HCT116 (cell line): ENCODE measurements at regions not wholly inside any gene's neighbourhood (a gene's known extent, or its start where the extent isn't known, plus 50 kb on each side); places are given as distances from the start of the nearest gene placed in this dataset.

Experiments
- ATAC-seq: fragments of 200-7000 bp; cut with Tn5 transposase; 2 replicates; pipeline ENCODE4 v1.9.1; 2020; ENCODE audit warnings: mild to moderate bottlenecking, moderate library complexity
- BruUV-seq: library from RNA; stranded (reverse); fragments of 400-500 nt; replicated peaks from 2 replicates; lab custom pipeline; 2021; lab: Mats Ljungman, UMichigan
- CTCF ChIA-PET: fragments of 300-600 bp; sonication (Branson Sonifier 250); formaldehyde crosslinking; loops from one replicate; lab custom pipeline; 2021; ENCODE audit warnings: antibody characterized with exemption; lab: Charles Lee
- POLR2A ChIA-PET: fragments of 300-600, 350-600 bp; sonication (Branson Sonifier 250); formaldehyde crosslinking; loops from one replicate; lab custom pipeline; 2021; ENCODE audit warnings: antibody characterized with exemption; lab: Charles Lee
- RAD21 ChIA-PET, 2 experiments: fragments of 300-600 bp; sonication (Branson Sonifier 250); formaldehyde crosslinking; loops; one replicate each; lab custom pipeline; 2023; ENCODE audit warnings: low total read pairs in 2 of 2; ENCODE audit not compliant: uncharacterized antibody in 2 of 2, unreplicated experiment in 2 of 2, low non-redundant PET in 1 of 2; lab: Charles Lee
- DNase-seq: peaks from one replicate; pipeline ENCODE4 v3.0.0-alpha.2; 2010; ENCODE audit warnings: low read depth, low spot score
- H2AFZ ChIP-seq: fragments of 200-600 bp; shearing (Covaris generic), sonication (generic); 2 replicates; pipeline ENCODE4 v1.6.1; 2017; ENCODE audit warnings: low read depth, mixed run types, mixed read lengths, antibody characterized with exemption, low read length; ENCODE audit not compliant: poor library complexity, severe bottlenecking
- H3K27ac ChIP-seq: 2 replicates; pipeline ENCODE4 v1.5.1; 2012; ENCODE audit warnings: low read depth, low read length
- H3K27me3 ChIP-seq: fragments of 200-600 bp; sonication (generic); 2 replicates; pipeline ENCODE4 v1.6.1; 2016; ENCODE audit warnings: mixed run types, low read length, mixed read lengths; ENCODE audit not compliant: insufficient read depth
- H3K36me3 ChIP-seq, 2 experiments: fragments of 200-500 bp in 1 of 2; fragments of 200-600 bp in 1 of 2; sonication (Bioruptor generic) in 1 of 2; sonication (generic) in 1 of 2; 2 replicates each; pipeline versions ENCODE4 v1.5.1 to v1.6.1; 2014 to 2016; ENCODE audit warnings: low read length in 2 of 2, inconsistent platforms in 1 of 2, mixed read lengths in 1 of 2, mixed run types in 1 of 2; ENCODE audit not compliant: insufficient read depth in 2 of 2, control insufficient read depth in 1 of 2
- H3K4me1 ChIP-seq, 2 experiments: fragments of 200-600 bp in 1 of 2; sonication (generic) in 1 of 2; 2 replicates each; pipeline versions ENCODE4 v1.5.1 to v1.6.1; 2012 to 2017; ENCODE audit warnings: low read length in 2 of 2, inconsistent platforms in 1 of 2, mild to moderate bottlenecking in 1 of 2, mixed read lengths in 1 of 2, mixed run types in 1 of 2, moderate library complexity in 1 of 2; ENCODE audit not compliant: insufficient read depth in 2 of 2, control insufficient read depth in 1 of 2
- H3K4me2 ChIP-seq: fragments of 200-600 bp; sonication (generic); 2 replicates; pipeline ENCODE4 v1.6.1; 2017; ENCODE audit warnings: mixed run types, low read length, mixed read lengths
- H3K4me3 ChIP-seq, 2 experiments: fragments of 200-600 bp in 1 of 2; sonication (generic) in 1 of 2; replicated peaks in 1 of 2; 2 replicates each; pipeline ENCODE4 v1.5.1; 2011 to 2016; ENCODE audit warnings: low read length in 2 of 2, control low read depth in 1 of 2, low read depth in 1 of 2, mild to moderate bottlenecking in 1 of 2, mixed read lengths in 1 of 2, mixed run types in 1 of 2
- H3K79me2 ChIP-seq: fragments of 200-600 bp; sonication (generic); 2 replicates; pipeline ENCODE4 v1.6.1; 2017; ENCODE audit warnings: mild to moderate bottlenecking, mixed run types, low read length, moderate library complexity, mixed read lengths; ENCODE audit not compliant: insufficient read depth
- H3K9ac ChIP-seq: fragments of 200-600 bp; sonication (generic); 2 replicates; pipeline ENCODE4 v1.6.1; 2016; ENCODE audit warnings: low read length, mixed read lengths
- H3K9me2 ChIP-seq: fragments of 200-600 bp; sonication (generic), shearing (Covaris generic); 2 replicates; pipeline ENCODE4 v1.6.1; 2017; ENCODE audit warnings: mixed run types, mild to moderate bottlenecking, moderate library complexity; ENCODE audit not compliant: insufficient read depth
- H3K9me3 ChIP-seq, 2 experiments: fragments of 200-500 bp in 1 of 2; fragments of 200-600 bp in 1 of 2; sonication (Bioruptor generic) in 1 of 2; sonication (generic) in 1 of 2; 2 replicates each; pipeline ENCODE4 v1.6.1; 2014 to 2017; ENCODE audit warnings: low read length in 2 of 2, mixed read lengths in 2 of 2, inconsistent platforms in 1 of 2, low read depth in 1 of 2, mild to moderate bottlenecking in 1 of 2, mixed run types in 1 of 2, moderate library complexity in 1 of 2; ENCODE audit not compliant: control insufficient read depth in 1 of 2, insufficient read depth in 1 of 2
- H4K20me1 ChIP-seq: fragments of 200-600 bp; sonication (generic), shearing (Covaris generic); 2 replicates; pipeline ENCODE4 v1.6.1; 2017; ENCODE audit warnings: mixed run types, mild to moderate bottlenecking, moderate library complexity; ENCODE audit not compliant: insufficient read depth
- CBX3 ChIP-seq: IDR thresholded peaks from 2 replicates; pipeline ENCODE4 v1.6.1; 2012; ENCODE audit warnings: low read depth
- CEBPB ChIP-seq: IDR thresholded peaks from 2 replicates; pipeline ENCODE4 v1.6.1; 2012; ENCODE audit warnings: low read depth
- CTCF ChIP-seq, 3 experiments: fragments of 200-600 bp in 1 of 3; sonication (generic) in 1 of 3; IDR thresholded peaks in 2 of 3; conservative IDR thresholded peaks in 1 of 3; 2 replicates each; pipeline ENCODE4 v1.5.1; 2012 to 2017; ENCODE audit warnings: low read depth in 2 of 3, low read length in 2 of 3, antibody characterized with exemption in 1 of 3, borderline replicate concordance in 1 of 3, control low read depth in 1 of 3, mild to moderate bottlenecking in 1 of 3, mixed read lengths in 1 of 3, mixed run types in 1 of 3, moderate library complexity in 1 of 3; ENCODE audit not compliant: insufficient read depth in 1 of 3
- EGR1 ChIP-seq: IDR thresholded peaks from 2 replicates; pipeline ENCODE4 v1.6.1; 2012; ENCODE audit warnings: low read depth
- ELF1 ChIP-seq: IDR thresholded peaks from 2 replicates; pipeline ENCODE4 v1.6.1; 2012; ENCODE audit warnings: low read depth, borderline replicate concordance
- EZH2phosphoT487 ChIP-seq: fragments of 200-600 bp; IDR thresholded peaks from 2 replicates; pipeline ENCODE4 v1.6.1; 2018; ENCODE audit warnings: antibody characterized with exemption, borderline replicate concordance
- FOSL1 ChIP-seq: IDR thresholded peaks from 2 replicates; pipeline ENCODE4 v1.6.1; 2012; ENCODE audit warnings: low read depth
- JUND ChIP-seq: IDR thresholded peaks from 2 replicates; pipeline ENCODE4 v1.6.1; 2012
- MAX ChIP-seq: IDR thresholded peaks from 2 replicates; pipeline ENCODE4 v1.6.1; 2012
- POLR2A ChIP-seq: IDR thresholded peaks from 2 replicates; pipeline ENCODE4 v1.7.0; 2011; ENCODE audit warnings: borderline replicate concordance; ENCODE audit not compliant: insufficient read depth, insufficient read length; ENCODE audit errors: extremely low read depth
- POLR2AphosphoS5 ChIP-seq: IDR thresholded peaks from 2 replicates; pipeline ENCODE4 v1.6.1; 2011; ENCODE audit warnings: mild to moderate bottlenecking, low read depth, low read length, moderate library complexity
- RAD21 ChIP-seq: IDR thresholded peaks from 2 replicates; pipeline ENCODE4 v1.6.1; 2012; ENCODE audit warnings: low read depth, mild to moderate bottlenecking
- SIN3A ChIP-seq: IDR thresholded peaks from 2 replicates; pipeline ENCODE4 v1.6.1; 2012; ENCODE audit warnings: low read depth
- SP1 ChIP-seq: IDR thresholded peaks from 2 replicates; pipeline ENCODE4 v1.6.1; 2012; ENCODE audit warnings: low read depth
- SRF ChIP-seq: IDR thresholded peaks from 2 replicates; pipeline ENCODE4 v1.6.1; 2012; ENCODE audit warnings: low read depth
- TCF7L2 ChIP-seq: IDR thresholded peaks from 2 replicates; pipeline ENCODE4 v1.7.0; 2011; ENCODE audit warnings: borderline replicate concordance, inconsistent platforms; ENCODE audit not compliant: insufficient read depth, insufficient read length; ENCODE audit errors: extremely low read depth
- ZFX ChIP-seq: fragments of 450-650 bp; IDR thresholded peaks from 2 replicates; pipeline ENCODE4 v1.6.1; 2017
- ZNF274 ChIP-seq: fragments of 200-500 bp; sonication (Bioruptor generic); IDR thresholded peaks from 2 replicates; pipeline ENCODE4 v1.6.1; 2014; ENCODE audit warnings: mild to moderate bottlenecking, low read depth, low read length, inconsistent platforms
- intact Hi-C: fragments of 100-400 bp; cut with micrococcal nuclease; formaldehyde crosslinking; loops from 2 replicates; pipeline ENCODE4 v1.10.0; 2022

- no peak overlapping the region for H2AFZ ChIP-seq
- TF ChIP-seq POLR2A: no peak
- no peak for TF ChIP-seq EGR1
- TF ChIP-seq ZFX: no peak
- no peak for TF ChIP-seq ELF1
- no peak for TF ChIP-seq MAX
- no peak for TF ChIP-seq CEBPB
- TF ChIP-seq EZH2phosphoT487: no peak
- TF ChIP-seq CBX3: no peak
- TF ChIP-seq SRF: no peak
- no peak for TF ChIP-seq FOSL1
- TF ChIP-seq JUND: no peak
- TF ChIP-seq SP1: no peak
- no peak for TF ChIP-seq CTCF (IDR thresholded peaks at IDR 0.05 in 2 of 3, conservative IDR thresholded peaks at IDR 0.05 in 1 of 3; ENCODE audit: borderline replicate concordance in 1 of 3, insufficient read depth in 1 of 3, low read depth in 2 of 3, low read length in 2 of 3)
- no peak for TF ChIP-seq RAD21
- no peak for TF ChIP-seq ZNF274
- no peak for TF ChIP-seq TCF7L2
- no peak for TF ChIP-seq SIN3A
- TF ChIP-seq POLR2AphosphoS5: no peak
- ChIA-PET CTCF (no interaction called here), POLR2A (no interaction called here), RAD21 (no interaction called here)
- no peak overlapping the region for H3K9ac ChIP-seq
- H3K79me2 ChIP-seq: no peaks in the 10 kb centered on the region
- BruUV-seq: no TSS peak
- no peak overlapping the region for H3K4me2 ChIP-seq
- intact Hi-C loops: no loop called here
- no peaks in the 10 kb centered on the region for H4K20me1 ChIP-seq
- H3K27me3 ChIP-seq: no peaks in the 10 kb centered on the region
- H3K4me3 ChIP-seq: no peak overlapping the region
- no peak overlapping the region for H3K27ac ChIP-seq
- ATAC-seq: no peak
- H3K9me2 ChIP-seq: no peaks in the 10 kb centered on the region
- no peaks in the 10 kb centered on the region for H3K36me3 ChIP-seq
- no peak for DNase-seq
- no peaks in the 10 kb centered on the region for H3K4me1 ChIP-seq
- H3K9me3 ChIP-seq: peaks cover 0 to 13% of the 10 kb centered on the region in 2 experiments; a peak in 2 of 4 replicates
Observed at GRCh38 chr4:14434483-14434882, 567.8 kb upstream of the CPEB2 start.
